ENCODE measurements at regions not wholly inside any gene's neighbourhood (a gene's known extent, or its start where the extent isn't known, plus 50 kb on each side); places are given as distances from the start of the nearest gene placed in this dataset.

DNA sequence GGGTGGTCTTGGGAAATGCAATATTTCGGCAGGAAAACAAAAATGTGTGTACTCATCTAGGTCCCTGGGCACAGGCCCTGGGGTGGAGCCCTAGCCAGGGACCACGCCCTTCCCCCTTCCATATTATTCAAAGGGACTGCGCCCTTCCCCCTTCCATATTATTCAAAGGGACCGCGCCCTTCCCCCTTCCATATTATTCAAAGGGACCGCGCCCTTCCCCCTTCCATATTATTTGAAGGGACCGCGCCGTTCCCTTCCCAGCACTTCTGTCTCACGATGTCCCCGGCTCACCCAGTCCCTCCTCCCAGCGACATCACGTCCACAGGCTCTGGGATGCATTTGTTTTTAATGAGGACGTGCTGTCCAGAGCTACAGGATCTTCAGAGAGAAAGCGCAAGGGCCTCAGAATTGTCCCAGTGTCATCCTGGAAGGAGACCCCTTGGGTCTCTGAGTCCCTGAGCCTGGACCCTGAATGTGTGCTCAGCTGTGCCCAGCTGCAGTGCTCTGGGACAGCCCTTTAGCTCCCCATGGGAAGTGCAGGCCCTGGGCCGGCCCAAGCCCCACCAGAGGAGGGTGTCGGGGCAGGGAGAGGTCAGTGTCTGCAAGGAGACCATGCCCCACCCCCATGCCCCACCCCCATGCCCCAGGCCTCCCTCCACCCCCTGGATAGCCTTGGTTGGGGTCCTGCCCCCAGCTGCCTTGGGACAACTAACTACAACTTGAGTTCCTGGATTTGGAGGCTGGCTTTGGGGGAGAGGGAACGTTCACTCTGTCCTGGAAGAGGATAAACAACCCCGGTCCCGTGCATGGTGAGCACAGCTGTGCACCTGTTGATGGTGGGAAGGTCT lies 810.0 kb downstream of the BRD1 start:
- DNase-seq: no peak
- POLR2A ChIA-PET (ENCODE audit: unreplicated experiment): no interaction called here

DNA sequence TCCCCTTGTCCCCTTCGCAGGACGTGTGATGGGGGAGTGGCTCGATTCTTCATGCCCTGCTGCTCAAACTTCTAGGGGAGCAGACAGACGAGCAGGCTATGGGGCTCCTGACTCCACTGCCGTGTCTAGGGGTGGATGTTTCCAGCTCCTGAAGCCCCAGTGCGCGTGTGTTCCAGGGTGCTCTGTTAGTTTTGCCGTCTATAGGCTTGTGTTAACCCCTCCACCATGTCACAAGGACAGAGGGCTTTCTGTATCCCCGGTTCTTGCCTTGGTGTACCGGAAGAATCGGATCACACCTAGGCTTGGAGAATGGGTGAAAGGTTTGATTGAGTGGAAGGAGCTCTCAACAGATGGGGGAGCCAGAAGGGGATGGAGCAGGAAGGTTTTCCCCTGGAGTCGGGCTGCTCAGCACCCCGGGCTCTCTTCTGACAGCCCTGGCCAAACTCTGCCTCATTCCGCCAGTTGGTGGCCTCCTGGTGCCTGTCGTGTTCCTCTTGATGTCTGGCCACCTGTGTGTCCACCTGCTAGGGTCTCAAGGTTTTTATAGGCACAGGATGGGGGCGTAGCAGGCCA lies 810.7 kb downstream of the BRD1 start:
- Histone ChIP-seq H3K27me3 (ENCODE audit: low read length) (peaks cover 6% of the 10 kb centered on the region; the same call in 1 of the 2 replicates), H4K20me1 (ENCODE audit: low read length) (no peaks in the 10 kb centered on the region), H3K4me2 (ENCODE audit: low read length) (no peak overlapping the region), H3K4me1 (ENCODE audit: insufficient read depth, low read length) (no peaks in the 10 kb centered on the region), H3K9me3 (ENCODE audit: low read length) (no peaks in the 10 kb centered on the region), H2AFZ (ENCODE audit: low read length) (no peak overlapping the region), H3K9ac (ENCODE audit: low read length) (no peak overlapping the region), H3K27ac (ENCODE audit: low read length) (no peak overlapping the region), H3K36me3 (ENCODE audit: low read depth, low read length) (no peaks in the 10 kb centered on the region), H3K79me2 (ENCODE audit: low read length) (no peaks in the 10 kb centered on the region), H3K9me2 (replicated peaks; ENCODE audit: low read length) (no peaks in the 10 kb centered on the region), H3K4me3 (ENCODE audit: low read length) (no peak overlapping the region), H3F3A (ENCODE audit: low read length, unreplicated experiment) (no peaks in the 10 kb centered on the region)
- ChIA-PET POLR2A (ENCODE audit: unreplicated experiment) (no interaction called here), CTCF (no interaction called here)
- TF ChIP-seq EZH2phosphoT487 (IDR thresholded peaks at IDR 0.05; ENCODE audit: borderline replicate concordance, low read length) (no peak), EZH2 (IDR thresholded peaks at IDR 0.05; ENCODE audit: low read length, unreplicated experiment) (no peak), CTCF (conservative IDR thresholded peaks at IDR 0.05; ENCODE audit: low read depth, low read length) (no peak)
- intact Hi-C loops (cut with micrococcal nuclease): no loop called here
- BruUV-seq (replicated peaks): no TSS peak
- no peak for DNase-seq
- ATAC-seq: no peak

More for the DNA sequence above, 810.0 kb downstream of the BRD1 start:
- H3F3A ChIP-seq (ENCODE audit: low read length, unreplicated experiment): no peaks in the 10 kb centered on the region
- H3K27ac ChIP-seq (ENCODE audit: low read length): no peak overlapping the region
- no peaks in the 10 kb centered on the region for H3K4me1 ChIP-seq (ENCODE audit: insufficient read depth, low read length)
- H3K9ac ChIP-seq (ENCODE audit: low read length): no peak overlapping the region
- CTCF ChIA-PET: no interaction called here
- no peaks in the 10 kb centered on the region for H3K79me2 ChIP-seq (ENCODE audit: low read length)
- no peaks in the 10 kb centered on the region for H3K9me3 ChIP-seq (ENCODE audit: low read length)
- no peaks in the 10 kb centered on the region for H4K20me1 ChIP-seq (ENCODE audit: low read length)
- no peak for ATAC-seq
- intact Hi-C loops (cut with micrococcal nuclease): no loop called here
- no peaks in the 10 kb centered on the region for H3K9me2 ChIP-seq (replicated peaks; ENCODE audit: low read length)
- no peaks in the 10 kb centered on the region for H3K36me3 ChIP-seq (ENCODE audit: low read depth, low read length)
- H2AFZ ChIP-seq (ENCODE audit: low read length): no peak overlapping the region
- BruUV-seq (replicated peaks): no TSS peak
- no peak overlapping the region for H3K4me3 ChIP-seq (ENCODE audit: low read length)
- peaks cover 3% of the 10 kb centered on the region; the same call in 1 of the 2 replicates for H3K27me3 ChIP-seq (ENCODE audit: low read length)
- H3K4me2 ChIP-seq (ENCODE audit: low read length): no peak overlapping the region
- no peak for TF ChIP-seq CTCF (conservative IDR thresholded peaks at IDR 0.05; ENCODE audit: low read depth, low read length)

Data from PC-3 (cell line).